ENCODE measurements at regions not wholly inside any gene's neighbourhood (a gene's known extent, or its start where the extent isn't known, plus 50 kb on each side); places are given as distances from the start of the nearest gene placed in this dataset.

GRCh38 chr1:221101807-221102605 lies 222.8 kb downstream of the HLX start:
- DNase-seq (ENCODE audit: low read depth in 2 of 2): no peak

- no peak for DNase-seq (ENCODE audit: low read depth in 2 of 2)
These were observed 225.4 kb downstream of the HLX start for GRCh38 chr1:221104596-221104995.

GRCh38 chr1:221105578-221105977 lies 226.3 kb downstream of the HLX start:
- no peak for DNase-seq (ENCODE audit: low read depth in 2 of 2)

GRCh38 chr1:221106616-221107015 lies 227.4 kb downstream of the HLX start:
- no peak for DNase-seq (ENCODE audit: low read depth in 2 of 2)

GRCh38 chr1:221109930-221110329 lies 230.7 kb downstream of the HLX start:
- no peak for DNase-seq (ENCODE audit: low read depth in 2 of 2)

- DNase-seq (ENCODE audit: low read depth in 2 of 2): no peak
These were observed 237.9 kb downstream of the HLX start for GRCh38 chr1:221117133-221117532.

- DNase-seq (ENCODE audit: low read depth in 2 of 2): no peak
These were observed 238.3 kb downstream of the HLX start for GRCh38 chr1:221117548-221117951.

GRCh38 chr1:221118176-221118937 lies 239.1 kb downstream of the HLX start:
- DNase-seq (ENCODE audit: low read depth in 2 of 2): no peak

GRCh38 chr1:221118938-221119320 lies 239.7 kb downstream of the HLX start:
- no peak for DNase-seq (ENCODE audit: low read depth in 2 of 2)

GRCh38 chr1:221122501-221122900 lies 243.3 kb downstream of the HLX start:
- DNase-seq (ENCODE audit: low read depth in 2 of 2): no peak

- DNase-seq (ENCODE audit: low read depth in 2 of 2): no peak
These were observed 246.7 kb downstream of the HLX start for GRCh38 chr1:221125976-221126375.

- no peak for DNase-seq (ENCODE audit: low read depth in 2 of 2)
These were observed 258.4 kb downstream of the HLX start for GRCh38 chr1:221137666-221138065.

GRCh38 chr1:221138516-221138915 lies 259.3 kb downstream of the HLX start:
- DNase-seq (ENCODE audit: low read depth in 2 of 2): no peak

GRCh38 chr1:221139991-221140390 lies 260.7 kb downstream of the HLX start:
- DNase-seq (ENCODE audit: low read depth in 2 of 2): no peak

- DNase-seq (ENCODE audit: low read depth in 2 of 2): no peak
These were observed 261.9 kb downstream of the HLX start for GRCh38 chr1:221141096-221141495.

- no peak for DNase-seq (ENCODE audit: low read depth in 2 of 2)
These were observed 262.5 kb downstream of the HLX start for GRCh38 chr1:221141606-221142285.

GRCh38 chr1:221148660-221149059 lies 269.4 kb downstream of the HLX start:
- no peak for DNase-seq (ENCODE audit: low read depth in 2 of 2)

- DNase-seq (ENCODE audit: low read depth in 2 of 2): no peak
These were observed 269.9 kb downstream of the HLX start for GRCh38 chr1:221149111-221149510.

GRCh38 chr1:221149555-221150075 lies 270.4 kb downstream of the HLX start:
- no peak for DNase-seq (ENCODE audit: low read depth in 2 of 2)

- no peak for DNase-seq (ENCODE audit: low read depth in 2 of 2)
These were observed 271.8 kb downstream of the HLX start for GRCh38 chr1:221150996-221151395.

GRCh38 chr1:221154932-221155331 lies 275.7 kb downstream of the HLX start:
- no peak for DNase-seq (ENCODE audit: low read depth in 2 of 2)

GRCh38 chr1:221157026-221157761 lies 278.0 kb downstream of the HLX start:
- no peak for DNase-seq (ENCODE audit: low read depth in 2 of 2)

All from stimulated activated CD4-positive, alpha-beta T cell treated with anti-CD3 and anti-CD28 coated beads, Interleukin-12 subunit alpha, Interleukin-12 subunit beta, amount 100 ng/mL, for 24 hours (primary cell).